ENCODE measurements at regions not wholly inside any gene's neighbourhood (a gene's known extent, or its start where the extent isn't known, plus 50 kb on each side); places are given as distances from the start of the nearest gene placed in this dataset.
A peak's percentile ranks its signal among the peaks of the same experiment; 100 is the strongest.

GRCh38 chr1:108072776-108073175 is 107.8 kb upstream of the VAV3 start:
- Histone ChIP-seq H3F3A (ENCODE audit: low read depth) (no peaks in the 10 kb centered on the region), H3K27me3 (no peaks in the 10 kb centered on the region), H3K4me1 (no peaks in the 10 kb centered on the region), H3K4me2 (no peak overlapping the region), H3K9me3 (ENCODE audit: low read depth) (no peaks in the 10 kb centered on the region), H4K20me1 (ENCODE audit: low read depth) (no peaks in the 10 kb centered on the region), H3K79me2 (ENCODE audit: low read depth) (no peaks in the 10 kb centered on the region), H3K4me3 (no peak overlapping the region), H3K36me3 (no peaks in the 10 kb centered on the region), H2AFZ (replicated peaks) (no peak overlapping the region), H3K9ac (no peak overlapping the region), H3K27ac (no peak overlapping the region)
- H3K4me1 Mint-ChIP-seq: no peaks in the 10 kb centered on the region
- H3K36me3 Mint-ChIP-seq: no peaks in the 10 kb centered on the region
- H3K9me3 Mint-ChIP-seq: no peaks in the 10 kb centered on the region
- no peak overlapping the region for H3K4me3 Mint-ChIP-seq
- TF ChIP-seq EZH2phosphoT487 (IDR thresholded peaks at IDR 0.05): no peak
- TF ChIP-seq EZH2 (IDR thresholded peaks at IDR 0.05): no peak
- no peak for TF ChIP-seq CTCF (IDR thresholded peaks at IDR 0.05)
- no peak for DNase-seq (ENCODE audit: low spot score)
- H3K27ac Mint-ChIP-seq: no peak overlapping the region
- peaks cover 2% of the 10 kb centered on the region for H3K27me3 Mint-ChIP-seq (ENCODE audit: insufficient read depth, low read depth)

DNA sequence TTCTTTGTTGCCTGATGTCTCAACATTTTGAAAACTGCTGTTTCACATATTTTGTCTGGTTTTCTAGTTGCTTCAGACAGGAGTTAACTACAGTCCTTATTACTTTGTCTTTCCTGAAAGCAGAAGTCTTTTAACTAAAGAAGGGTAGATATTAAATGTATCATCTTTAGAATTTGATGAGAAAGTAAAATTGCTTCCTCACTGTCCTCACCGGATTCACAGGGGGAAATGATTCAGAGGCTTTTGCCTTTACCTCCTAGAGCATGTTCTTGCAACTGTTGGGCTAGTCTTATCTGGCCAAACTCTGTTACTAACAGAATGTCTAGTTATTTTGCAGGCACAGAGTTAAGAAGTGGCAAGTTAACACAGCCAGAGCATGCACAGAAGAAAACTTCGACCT is 107.2 kb upstream of the VAV3 start:
- no peaks in the 10 kb centered on the region for H3K36me3 Mint-ChIP-seq

DNA sequence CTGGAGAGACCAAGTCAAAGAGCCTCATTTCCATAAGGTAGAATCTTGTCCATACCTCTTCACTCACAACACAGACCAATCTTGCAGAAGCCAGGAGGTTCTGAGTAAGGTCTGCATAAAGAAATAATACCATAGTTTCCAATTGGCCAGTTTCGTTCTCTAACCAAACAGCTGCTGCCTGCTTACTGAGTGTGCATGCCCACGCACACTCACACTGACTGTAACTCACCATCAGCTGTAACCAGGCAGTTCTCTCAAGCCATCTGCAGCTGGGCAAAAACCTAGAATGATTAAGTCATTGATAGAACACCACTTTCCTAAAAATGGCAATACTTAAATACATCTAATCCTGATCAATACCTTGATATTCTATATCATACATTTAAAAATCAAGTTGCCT is 106.6 kb upstream of the VAV3 start:
- Histone ChIP-seq H3K27me3 (no peaks in the 10 kb centered on the region), H3K9me3 (ENCODE audit: low read depth) (no peaks in the 10 kb centered on the region), H3K4me3 (no peak overlapping the region), H4K20me1 (ENCODE audit: low read depth) (no peaks in the 10 kb centered on the region), H3K4me1 (no peaks in the 10 kb centered on the region), H3K79me2 (ENCODE audit: low read depth) (no peaks in the 10 kb centered on the region), H3K27ac (no peak overlapping the region), H3K9ac (no peak overlapping the region), H3F3A (ENCODE audit: low read depth) (no peaks in the 10 kb centered on the region), H3K4me2 (no peak overlapping the region), H3K36me3 (no peaks in the 10 kb centered on the region), H2AFZ (replicated peaks) (no peak overlapping the region)
- DNase-seq (ENCODE audit: low spot score): no peak
- TF ChIP-seq EZH2 (IDR thresholded peaks at IDR 0.05) (no peak), EZH2phosphoT487 (IDR thresholded peaks at IDR 0.05) (no peak), CTCF (IDR thresholded peaks at IDR 0.05) (no peak)
- H3K27me3 Mint-ChIP-seq (ENCODE audit: insufficient read depth, low read depth): peaks cover 2% of the 10 kb centered on the region
- no peaks in the 10 kb centered on the region for H3K9me3 Mint-ChIP-seq
- no peaks in the 10 kb centered on the region for H3K36me3 Mint-ChIP-seq
- no peaks in the 10 kb centered on the region for H3K4me1 Mint-ChIP-seq
- no peak overlapping the region for H3K27ac Mint-ChIP-seq
- H3K4me3 Mint-ChIP-seq: no peak overlapping the region

More for the DNA sequence above, 107.2 kb upstream of the VAV3 start:
- no peaks in the 10 kb centered on the region for H4K20me1 ChIP-seq (ENCODE audit: low read depth)
- no peaks in the 10 kb centered on the region for H3K79me2 ChIP-seq (ENCODE audit: low read depth)
- H3K4me1 ChIP-seq: no peaks in the 10 kb centered on the region
- no peak overlapping the region for H3K4me3 ChIP-seq
- Mint-ChIP-seq H3K9me3 (no peaks in the 10 kb centered on the region), H3K4me3 (no peak overlapping the region), H3K27ac (no peak overlapping the region), H3K4me1 (no peaks in the 10 kb centered on the region), H3K27me3 (ENCODE audit: insufficient read depth, low read depth) (peaks cover 2% of the 10 kb centered on the region)
- H3K27me3 ChIP-seq: no peaks in the 10 kb centered on the region
- no peak for DNase-seq (ENCODE audit: low spot score)
- no peaks in the 10 kb centered on the region for H3K9me3 ChIP-seq (ENCODE audit: low read depth)
- H3F3A ChIP-seq (ENCODE audit: low read depth): no peaks in the 10 kb centered on the region
- H3K4me2 ChIP-seq: no peak overlapping the region
- no peak overlapping the region for H3K27ac ChIP-seq
- no peak overlapping the region for H3K9ac ChIP-seq
- no peaks in the 10 kb centered on the region for H3K36me3 ChIP-seq
- TF ChIP-seq CTCF (IDR thresholded peaks at IDR 0.05) (no peak), EZH2phosphoT487 (IDR thresholded peaks at IDR 0.05) (no peak), EZH2 (IDR thresholded peaks at IDR 0.05) (no peak)
- H2AFZ ChIP-seq (replicated peaks): peak overlapping the region; percentile 44

- Histone ChIP-seq H3K36me3 (no peaks in the 10 kb centered on the region), H3K4me3 (no peak overlapping the region), H3K27me3 (no peaks in the 10 kb centered on the region), H3F3A (ENCODE audit: low read depth) (no peaks in the 10 kb centered on the region), H2AFZ (replicated peaks) (no peak overlapping the region), H3K4me2 (no peak overlapping the region), H3K9ac (no peak overlapping the region), H4K20me1 (ENCODE audit: low read depth) (no peaks in the 10 kb centered on the region), H3K9me3 (ENCODE audit: low read depth) (no peaks in the 10 kb centered on the region), H3K4me1 (no peaks in the 10 kb centered on the region), H3K79me2 (ENCODE audit: low read depth) (no peaks in the 10 kb centered on the region), H3K27ac (no peak overlapping the region)
- no peak overlapping the region for H3K27ac Mint-ChIP-seq
- no peaks in the 10 kb centered on the region for H3K9me3 Mint-ChIP-seq
- H3K36me3 Mint-ChIP-seq: no peaks in the 10 kb centered on the region
- H3K27me3 Mint-ChIP-seq (ENCODE audit: insufficient read depth, low read depth): no peaks in the 10 kb centered on the region
- no peak overlapping the region for H3K4me3 Mint-ChIP-seq
- TF ChIP-seq CTCF (IDR thresholded peaks at IDR 0.05) (no peak), EZH2phosphoT487 (IDR thresholded peaks at IDR 0.05) (no peak), EZH2 (IDR thresholded peaks at IDR 0.05) (no peak)
- no peak for DNase-seq (ENCODE audit: low spot score)
- no peaks in the 10 kb centered on the region for H3K4me1 Mint-ChIP-seq
Observed at GRCh38 chr1:108070662-108071061, 105.7 kb upstream of the VAV3 start.

All from neural progenitor cell (in vitro differentiated cells).